Stimulated activated naive CD4-positive, alpha-beta T cell treated with Interleukin-2 at 50 U/mL for 16 hours (primary cell): ENCODE measurements at regions not wholly inside any gene's neighbourhood (a gene's known extent, or its start where the extent isn't known, plus 50 kb on each side); places are given as distances from the start of the nearest gene placed in this dataset.

Experiments used
- DNase-seq: peaks from one replicate; lab custom pipeline; 2025; lab: John Stamatoyannopoulos, UW

- DNase-seq: no peak
Measured at GRCh38 chr4:104964410-104965175, 182.1 kb upstream of the TET2 start.

DNA sequence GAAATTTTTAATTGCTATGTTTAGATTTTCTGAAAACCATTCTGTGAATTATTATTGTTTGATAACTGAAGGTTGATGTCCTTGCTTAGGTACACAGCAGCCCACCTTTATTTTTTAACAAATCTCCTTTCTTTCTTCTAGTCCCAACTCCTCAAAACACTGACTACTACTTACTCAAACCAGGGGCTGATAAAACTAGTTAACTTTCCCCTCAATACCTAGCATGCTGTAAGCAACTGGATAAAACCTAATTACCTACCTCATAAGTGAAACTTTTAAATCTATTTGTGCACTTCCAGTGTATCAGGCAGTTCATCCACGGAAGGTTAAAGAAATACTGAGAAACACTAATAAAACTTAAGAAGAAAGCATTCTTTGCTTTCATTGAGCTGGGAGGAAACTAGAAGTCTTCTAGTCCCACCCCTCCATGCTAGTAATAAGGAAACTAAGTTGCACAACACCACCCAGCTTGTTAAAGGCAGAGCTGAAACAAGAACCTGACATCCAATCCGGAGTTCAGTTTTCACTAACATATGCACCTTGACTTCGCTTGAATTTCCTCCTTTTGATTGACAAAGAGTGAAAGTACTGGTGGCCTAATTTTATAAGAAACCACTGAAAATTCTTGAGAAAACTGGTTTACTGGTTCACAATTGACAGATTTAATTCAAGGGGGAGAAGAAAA, 180.2 kb upstream of the TET2 start:
- peak; percentile 8 for DNase-seq

- DNase-seq: no peak
Measured at GRCh38 chr4:104967034-104967401, 179.7 kb upstream of the TET2 start.

DNA sequence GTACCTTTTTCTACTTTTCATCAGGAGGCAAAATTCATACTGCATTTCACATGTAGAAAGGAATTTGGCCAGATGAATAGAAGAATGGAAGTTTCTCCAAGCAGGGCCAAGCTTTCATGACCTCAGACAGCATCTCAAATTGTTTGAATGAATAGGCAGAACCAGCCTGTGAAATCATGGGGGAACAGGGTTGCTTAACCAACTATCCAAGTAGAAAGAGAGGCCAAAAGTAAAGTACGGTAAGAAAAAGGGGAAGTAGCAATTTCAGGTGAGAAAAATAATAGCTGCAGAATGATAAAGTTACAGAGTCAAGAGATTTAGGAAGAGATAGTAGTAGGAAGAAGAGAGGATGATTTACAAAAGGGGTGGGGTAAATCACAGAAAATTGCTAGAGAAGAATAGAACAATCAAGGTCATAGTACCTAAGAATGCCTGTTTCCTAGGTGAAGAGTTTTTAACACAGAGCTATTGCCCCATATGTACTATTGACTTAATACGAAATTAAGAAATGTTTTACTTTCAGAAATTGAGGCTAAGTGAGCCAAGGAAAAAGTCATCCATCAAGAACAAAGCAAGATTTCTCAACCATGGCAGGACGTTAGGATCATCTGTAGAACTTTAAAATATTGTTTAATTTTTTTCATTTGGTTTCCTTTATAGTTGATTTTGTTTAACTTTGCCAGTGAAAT, 177.1 kb upstream of the TET2 start:
- DNase-seq: no peak

GRCh38 chr4:104971462-104971861, 175.2 kb upstream of the TET2 start:
- no peak for DNase-seq

- DNase-seq: no peak
Measured at GRCh38 chr4:104973708-104974107, 173.0 kb upstream of the TET2 start.

DNA sequence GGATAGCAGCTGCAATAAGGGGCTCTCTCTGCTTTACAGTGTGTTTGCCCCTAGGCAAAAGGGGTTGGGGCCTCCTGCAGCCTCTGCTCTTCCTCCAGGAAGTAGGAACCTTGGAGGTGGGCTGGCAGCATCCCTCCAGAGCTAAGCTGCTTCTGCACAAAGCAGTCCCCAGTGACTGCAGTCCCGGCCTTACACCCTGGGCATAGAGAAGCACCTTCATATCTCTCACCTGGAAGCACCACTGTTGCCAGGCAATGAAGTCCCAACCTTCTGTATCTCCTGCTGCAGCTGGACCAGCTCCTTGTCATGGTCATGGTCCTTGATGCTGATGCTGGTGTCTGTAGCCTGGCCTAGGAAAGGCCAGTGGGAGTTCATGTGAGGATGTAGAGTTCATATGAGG, 171.1 kb upstream of the TET2 start:
- no peak for DNase-seq

DNA sequence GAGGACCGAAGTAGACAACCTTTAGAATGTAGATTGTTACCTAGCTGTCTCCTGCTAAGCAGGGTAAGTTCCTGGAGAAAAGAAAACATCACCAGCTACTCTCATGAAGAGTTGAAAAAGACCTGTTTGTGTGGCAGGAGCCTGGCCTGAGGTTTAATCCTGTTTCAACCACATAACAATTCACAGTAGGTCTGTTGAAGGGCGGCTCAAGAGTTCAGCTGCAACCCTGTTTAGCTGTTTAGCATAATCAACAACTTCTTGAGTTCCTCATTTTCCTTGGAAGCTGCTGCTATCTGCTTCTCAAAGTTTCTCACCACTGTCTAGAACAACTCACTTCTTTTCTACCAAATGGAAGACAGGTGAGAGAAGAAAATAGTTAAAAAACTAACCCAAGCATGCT, 170.4 kb upstream of the TET2 start:
- no peak for DNase-seq

DNA sequence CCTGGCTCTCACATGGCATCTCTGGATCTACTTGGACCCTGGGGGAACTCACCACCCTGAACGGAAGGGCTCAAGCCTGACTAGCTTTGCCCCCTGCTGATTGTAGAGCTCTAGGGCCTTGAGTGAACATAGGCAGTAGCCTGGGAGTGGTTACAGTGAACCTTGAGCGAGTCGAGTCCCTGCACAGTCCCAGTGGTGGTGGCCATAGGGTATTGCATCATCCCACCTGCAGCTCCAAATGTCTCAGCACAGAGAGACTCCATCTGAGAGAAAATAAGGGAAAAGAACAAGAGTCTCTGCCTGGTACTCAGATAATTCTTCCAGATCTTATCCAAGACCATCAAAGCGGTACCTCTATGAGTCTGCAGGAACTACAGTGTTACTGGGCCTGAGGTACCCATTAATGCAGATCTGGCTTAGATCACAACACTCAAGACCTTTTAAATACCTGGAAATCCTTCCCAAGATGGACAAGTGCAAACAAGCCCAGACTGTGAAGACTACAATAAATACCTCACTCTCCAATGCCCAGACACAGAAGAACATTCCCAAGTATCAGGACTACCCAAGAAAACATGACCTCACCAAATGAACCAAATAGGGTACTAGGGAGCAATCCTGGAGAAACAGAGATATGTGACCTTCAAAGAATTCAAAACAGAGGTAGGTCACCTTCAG, 167.5 kb upstream of the TET2 start:
- no peak for DNase-seq

GRCh38 chr4:104983615-104984179, 163.0 kb upstream of the TET2 start:
- no peak for DNase-seq

- DNase-seq: no peak
Measured at GRCh38 chr4:104986306-104986705, 160.4 kb upstream of the TET2 start.

DNA sequence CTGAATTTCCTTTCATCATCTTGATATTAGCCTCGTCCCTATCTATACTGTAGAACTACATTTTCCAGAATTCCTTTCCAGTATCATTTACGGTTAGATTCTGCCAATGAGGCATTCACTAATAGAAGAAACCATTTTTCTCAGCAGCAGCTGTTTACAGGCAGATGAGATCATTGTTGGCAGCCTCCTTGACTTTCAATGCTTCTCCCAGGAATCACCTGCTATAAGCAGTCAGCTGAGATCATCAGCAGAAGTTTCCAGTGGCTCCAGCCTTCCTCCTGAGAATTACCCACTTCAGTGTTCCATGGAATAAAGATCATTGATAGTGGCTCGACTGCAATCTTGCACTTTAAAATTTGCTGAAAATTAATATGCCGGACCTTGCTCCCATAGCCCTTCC, 157.3 kb upstream of the TET2 start:
- DNase-seq: no peak

GRCh38 chr4:105002278-105002677, 144.4 kb upstream of the TET2 start:
- DNase-seq: no peak

- no peak for DNase-seq
Measured at GRCh38 chr4:105014234-105014633, 132.4 kb upstream of the TET2 start.

- no peak for DNase-seq
Measured at GRCh38 chr4:105014635-105015034, 132.0 kb upstream of the TET2 start.

- DNase-seq: no peak
Measured at GRCh38 chr4:105015750-105016149, 130.9 kb upstream of the TET2 start.

GRCh38 chr4:105022811-105023667, 123.6 kb upstream of the TET2 start:
- no peak for DNase-seq

DNA sequence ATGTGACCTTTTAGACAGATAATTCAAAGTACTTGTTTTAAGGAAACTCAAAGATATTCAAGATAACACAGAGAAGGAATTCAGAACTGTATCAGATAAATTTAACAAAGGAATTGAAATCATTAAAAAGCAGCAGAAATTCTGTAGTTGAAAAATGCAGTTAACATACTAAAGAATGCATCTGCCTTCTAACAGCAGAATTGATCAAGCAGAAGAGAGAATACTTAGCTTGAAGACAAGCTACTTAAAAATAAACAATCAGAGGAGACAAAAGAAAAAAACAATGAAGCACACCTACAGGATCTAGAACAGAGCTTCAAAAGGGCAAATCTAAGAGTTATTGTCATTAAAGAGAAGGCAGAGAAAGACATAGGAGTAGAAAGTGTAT, 123.0 kb upstream of the TET2 start:
- no peak for DNase-seq

- no peak for DNase-seq
Measured at GRCh38 chr4:105025263-105026017, 121.2 kb upstream of the TET2 start.

DNA sequence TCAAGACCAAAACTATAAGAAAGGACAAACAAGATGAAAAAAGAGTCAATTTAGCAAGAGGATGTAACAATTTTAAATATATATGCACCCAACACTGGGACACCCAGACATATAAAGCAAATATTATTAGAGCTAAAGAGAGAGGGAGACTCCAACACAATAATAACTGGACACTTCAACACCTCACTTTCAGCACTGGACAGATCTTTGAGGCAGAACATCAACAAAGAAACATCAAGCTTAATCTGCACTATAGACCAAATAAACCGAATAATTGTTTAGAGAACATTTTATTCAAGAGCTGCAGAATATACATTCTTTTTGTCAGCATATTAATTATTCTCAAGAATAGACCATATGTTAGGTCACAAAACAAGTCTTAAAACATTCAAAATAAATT, 109.7 kb upstream of the TET2 start:
- DNase-seq: no peak

- DNase-seq: no peak
Measured at GRCh38 chr4:105042451-105042850, 104.2 kb upstream of the TET2 start.
